ENCODE measurements at regions not wholly inside any gene's neighbourhood (a gene's known extent, or its start where the extent isn't known, plus 50 kb on each side); places are given as distances from the start of the nearest gene placed in this dataset.

GRCh38 chr12:93039062-93039461 is 110.0 kb upstream of the EEA1 start:
- no peak for TF ChIP-seq EZH2 (IDR thresholded peaks at IDR 0.05)
- no peak for TF ChIP-seq POLR2AphosphoS5 (IDR thresholded peaks at IDR 0.05; ENCODE audit: borderline replicate concordance, low read depth, low read length)
- no peak for TF ChIP-seq FOXP2 (optimal IDR thresholded peaks at IDR 0.05; ENCODE audit: control extremely low read depth, extremely low read length, insufficient read depth)
